Urinary bladder (tissue), 3 donors: ENCODE measurements at regions not wholly inside any gene's neighbourhood (a gene's known extent, or its start where the extent isn't known, plus 50 kb on each side); places are given as distances from the start of the nearest gene placed in this dataset.

ENCODE experiments used
- DNase-seq: peaks from one replicate; pipeline ENCODE4 v3.0.0-alpha.2; 2015; ENCODE audit errors: extremely low spot score
- H3K27ac ChIP-seq: one replicate; pipeline ENCODE4 v1.5.1; 2013; ENCODE audit warnings: low read depth, mild to moderate bottlenecking, moderate library complexity
- H3K36me3 ChIP-seq: one replicate; pipeline ENCODE4 v1.6.1; 2013; ENCODE audit warnings: mild to moderate bottlenecking, moderate library complexity; ENCODE audit not compliant: insufficient read depth
- H3K4me1 ChIP-seq: one replicate; pipeline ENCODE4 v1.6.1; 2013; ENCODE audit warnings: mild to moderate bottlenecking, moderate library complexity; ENCODE audit not compliant: insufficient read depth
- H3K4me3 ChIP-seq: one replicate; pipeline ENCODE4 v1.5.1; 2013; ENCODE audit warnings: low read depth, low read length
- WGBS: extraction: QIAGEN DNeasy Blood & Tissue Kit; methylation state at CpG from one replicate; pipeline ENCODE4 v1.1.7; 2013; 5-methylcytosine and 5-hydroxymethylcytosine counted together
- donor health status: healthy with polysubstance abuse.
- donor health status: healthy.

DNA sequence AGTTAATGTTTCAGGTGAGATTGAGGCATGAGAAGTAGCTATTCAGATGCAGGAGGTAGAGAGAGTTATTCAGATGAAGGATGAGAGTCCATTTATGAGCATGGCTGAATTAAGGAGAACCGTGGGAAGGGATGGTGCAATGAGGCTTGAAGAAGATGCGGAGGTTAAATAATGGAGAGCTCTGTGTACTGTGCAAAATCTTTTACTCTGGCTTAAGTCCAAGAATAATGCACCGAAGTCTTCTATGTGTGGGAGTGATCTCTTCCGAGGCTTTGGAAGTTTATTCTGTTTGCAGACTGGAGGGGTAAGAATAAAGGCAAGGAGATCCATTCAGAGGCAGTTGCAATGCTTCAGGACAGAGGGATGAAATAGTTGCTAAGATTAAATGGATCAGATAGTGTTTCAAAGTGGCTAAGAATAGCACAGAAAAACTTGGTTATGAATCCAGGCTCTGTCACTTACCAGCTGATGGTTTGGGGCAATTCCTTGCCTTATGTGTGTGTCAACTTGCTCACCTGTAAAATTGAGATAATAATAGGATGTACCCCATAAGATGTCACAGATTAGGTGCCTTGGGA, 467.1 kb downstream of the HDGFL1 start:
- H3K36me3 ChIP-seq, result no peaks in the 10 kb centered on the region
- H3K4me1 ChIP-seq, result no peaks in the 10 kb centered on the region
- DNase-seq, result no peak
- H3K27ac ChIP-seq, result no peak overlapping the region
- no peak overlapping the region for H3K4me3 ChIP-seq
- 50% methylated on average over 4 of the region's 4 CpGs for WGBS

GRCh38 chr6:23040899-23041298, 471.5 kb downstream of the HDGFL1 start:
- Histone ChIP-seq H3K27ac (no peak overlapping the region), H3K4me1 (no peaks in the 10 kb centered on the region), H3K4me3 (no peak overlapping the region), H3K36me3 (no peaks in the 10 kb centered on the region)
- no peak for DNase-seq
- 87% methylated on average over 1 of the region's 1 CpG for WGBS

- no peaks in the 10 kb centered on the region for H3K36me3 ChIP-seq
- H3K27ac ChIP-seq, result no peak overlapping the region
- DNase-seq, result no peak
- no peaks in the 10 kb centered on the region for H3K4me1 ChIP-seq
- no peak overlapping the region for H3K4me3 ChIP-seq
Observed at GRCh38 chr6:23045280-23045679, 475.9 kb downstream of the HDGFL1 start.

- WGBS, result 90% methylated on average over 4 of the region's 4 CpGs
- Histone ChIP-seq H3K4me1 (no peaks in the 10 kb centered on the region), H3K4me3 (no peak overlapping the region), H3K36me3 (no peaks in the 10 kb centered on the region), H3K27ac (no peak overlapping the region)
- DNase-seq, result no peak
Observed at GRCh38 chr6:23055523-23055922, 486.2 kb downstream of the HDGFL1 start.

GRCh38 chr6:23073821-23074220, 504.5 kb downstream of the HDGFL1 start:
- 68% methylated on average over 2 of the region's 2 CpGs for WGBS
- Histone ChIP-seq H3K4me1 (no peaks in the 10 kb centered on the region), H3K4me3 (no peak overlapping the region), H3K36me3 (no peaks in the 10 kb centered on the region), H3K27ac (no peak overlapping the region)
- peak; percentile 64 for DNase-seq

DNA sequence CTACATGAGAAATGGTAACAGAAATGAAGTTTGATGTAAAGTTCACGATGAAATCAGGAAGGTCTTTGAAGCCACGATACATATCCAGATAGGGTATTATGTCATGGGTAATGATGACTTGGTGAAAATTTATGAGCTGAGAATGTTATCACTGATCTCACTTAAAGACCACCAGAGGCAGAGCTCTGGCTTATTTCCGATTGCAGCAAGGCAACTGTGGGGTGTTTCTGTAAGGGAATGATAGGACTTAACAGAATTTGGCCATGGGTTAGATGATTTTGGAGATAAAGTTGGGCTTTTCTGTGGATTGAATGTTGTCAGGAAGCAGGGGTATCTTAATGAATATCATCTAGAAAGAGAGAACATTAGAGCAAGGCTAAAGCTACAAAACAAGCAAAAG, 508.4 kb downstream of the HDGFL1 start:
- no peaks in the 10 kb centered on the region for H3K36me3 ChIP-seq
- no peak overlapping the region for H3K4me3 ChIP-seq
- no peaks in the 10 kb centered on the region for H3K4me1 ChIP-seq
- DNase-seq, result no peak
- H3K27ac ChIP-seq, result no peak overlapping the region
- 66% methylated on average over 3 of the region's 3 CpGs for WGBS

DNA sequence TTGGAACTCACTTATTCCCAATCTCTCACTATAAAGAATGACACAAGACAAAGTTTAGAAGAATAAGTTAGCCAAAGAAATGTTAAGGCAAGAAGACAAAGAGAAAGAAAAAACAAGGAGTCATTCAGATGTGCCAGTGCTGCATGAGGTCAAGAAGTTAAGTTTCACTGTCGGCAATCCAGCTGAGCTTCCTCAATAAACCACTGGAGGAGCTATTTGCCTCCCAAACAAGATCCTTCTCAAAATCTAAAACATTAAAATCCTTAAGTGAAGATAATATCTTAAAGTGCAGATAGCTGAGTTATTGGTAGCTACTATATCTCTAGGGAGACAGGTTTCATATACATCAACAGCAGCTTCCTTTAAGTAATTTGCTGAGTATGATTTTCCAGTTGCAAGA, 512.3 kb downstream of the HDGFL1 start:
- no peak for DNase-seq
- Histone ChIP-seq H3K27ac (no peak overlapping the region), H3K4me1 (no peaks in the 10 kb centered on the region), H3K36me3 (no peaks in the 10 kb centered on the region), H3K4me3 (no peak overlapping the region)
- WGBS, result 78% methylated on average over 1 of the region's 1 CpG

- no peak for DNase-seq
- no peaks in the 10 kb centered on the region for H3K36me3 ChIP-seq
- WGBS, result 58% methylated on average over 2 of the region's 2 CpGs
- peaks cover 1% of the 10 kb centered on the region for H3K4me1 ChIP-seq
- H3K4me3 ChIP-seq, result no peak overlapping the region
- no peak overlapping the region for H3K27ac ChIP-seq
Observed at GRCh38 chr6:23086100-23086499, 516.7 kb downstream of the HDGFL1 start.

GRCh38 chr6:23087471-23087870, 518.1 kb downstream of the HDGFL1 start:
- no peak for DNase-seq
- Histone ChIP-seq H3K27ac (no peak overlapping the region), H3K4me3 (no peak overlapping the region)

DNA sequence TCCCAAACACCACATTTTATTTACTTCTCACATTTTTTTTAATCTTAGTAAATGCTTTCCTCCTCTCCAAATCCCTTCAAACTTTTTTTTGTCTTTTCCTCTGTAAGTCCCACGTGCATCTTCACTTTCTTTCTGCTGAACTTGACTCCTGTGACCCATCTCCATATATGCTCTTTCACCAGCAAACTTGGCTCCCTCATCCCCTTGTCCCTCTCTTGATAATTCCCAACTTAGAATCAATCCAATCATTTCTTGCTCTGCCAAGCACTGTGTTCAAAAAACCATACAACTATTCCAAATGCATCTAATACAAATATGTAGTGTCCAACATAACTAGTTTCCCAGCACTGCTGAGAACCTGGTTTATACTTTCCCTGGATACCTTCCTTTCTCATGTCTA, 519.4 kb downstream of the HDGFL1 start:
- no peak for DNase-seq
- no peak overlapping the region for H3K27ac ChIP-seq
- peaks cover 1% of the 10 kb centered on the region for H3K4me1 ChIP-seq
- WGBS, result 55% methylated on average over 1 of the region's 1 CpG
- no peak overlapping the region for H3K4me3 ChIP-seq
- H3K36me3 ChIP-seq, result no peaks in the 10 kb centered on the region

More at GRCh38 chr6:23087471-23087870, 518.1 kb downstream of the HDGFL1 start:
- Histone ChIP-seq H3K4me1 (peaks cover 1% of the 10 kb centered on the region), H3K36me3 (no peaks in the 10 kb centered on the region)

DNA sequence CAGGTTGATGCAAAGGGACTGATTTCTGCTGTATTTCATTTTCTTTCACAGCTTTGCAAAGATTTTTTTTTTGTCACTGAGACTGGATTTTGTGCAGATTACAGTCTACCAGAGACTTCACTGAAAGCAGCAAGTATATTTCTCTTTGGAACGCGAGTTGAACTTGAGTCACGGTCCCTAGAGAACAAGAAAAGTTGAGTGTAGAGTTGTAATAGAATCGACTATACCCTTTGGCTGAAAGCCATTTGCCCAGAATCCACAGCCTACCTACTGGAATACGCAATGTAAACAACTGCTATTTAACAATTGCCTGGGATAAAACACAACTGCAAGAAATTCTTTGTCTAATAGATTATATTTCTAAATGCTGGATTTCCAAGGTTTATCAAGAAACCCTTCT, 520.6 kb downstream of the HDGFL1 start:
- Histone ChIP-seq H3K36me3 (no peaks in the 10 kb centered on the region), H3K4me3 (no peak overlapping the region), H3K27ac (no peak overlapping the region), H3K4me1 (peaks cover 1% of the 10 kb centered on the region)
- WGBS, result 63% methylated on average over 5 of the region's 5 CpGs
- no peak for DNase-seq

DNA sequence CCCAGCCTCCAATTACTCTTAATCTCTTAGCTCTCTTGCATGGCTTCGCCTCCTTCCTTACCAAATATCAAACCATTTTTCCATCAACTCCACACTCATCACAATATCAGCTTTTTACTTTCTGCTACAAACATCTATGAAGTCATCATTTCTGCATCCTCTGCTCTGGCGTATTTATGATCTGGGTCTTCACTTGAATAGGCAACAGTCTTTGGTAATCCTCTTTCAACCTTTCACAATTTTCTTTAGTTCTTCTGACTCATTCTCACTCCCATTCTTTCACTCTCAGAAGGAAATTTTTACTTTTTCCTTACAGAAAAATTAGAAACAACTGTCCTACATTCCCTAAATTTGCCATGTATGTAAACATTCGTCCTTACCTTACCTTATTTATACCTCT, 522.4 kb downstream of the HDGFL1 start:
- Histone ChIP-seq H3K36me3 (no peaks in the 10 kb centered on the region), H3K27ac (no peak overlapping the region), H3K4me3 (no peak overlapping the region), H3K4me1 (peaks cover 1% of the 10 kb centered on the region)
- 65% methylated on average over 3 of the region's 3 CpGs for WGBS
- no peak for DNase-seq

DNA sequence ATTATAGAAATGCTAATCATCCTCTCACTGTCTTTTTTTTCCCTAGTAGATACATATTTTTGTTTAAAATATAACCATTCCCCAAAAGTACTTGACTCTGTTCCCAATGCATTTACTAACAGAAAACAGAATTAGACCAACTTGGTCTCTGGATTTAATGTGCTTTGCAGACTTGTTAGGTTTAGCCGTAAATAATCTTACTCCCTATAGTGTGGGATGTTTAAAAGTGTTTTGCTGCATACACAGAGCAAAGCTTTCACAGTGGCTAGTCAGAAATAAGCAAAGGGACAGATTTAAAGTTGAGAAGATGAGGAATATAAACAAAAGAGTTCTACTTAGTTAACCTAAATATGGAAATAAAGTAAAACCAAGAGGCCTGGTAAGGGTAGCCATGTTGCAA, 527.5 kb downstream of the HDGFL1 start:
- no peaks in the 10 kb centered on the region for H3K36me3 ChIP-seq
- H3K4me3 ChIP-seq, result no peak overlapping the region
- no peak for DNase-seq
- no peak overlapping the region for H3K27ac ChIP-seq
- 81% methylated on average over 1 of the region's 1 CpG for WGBS
- no peaks in the 10 kb centered on the region for H3K4me1 ChIP-seq

DNA sequence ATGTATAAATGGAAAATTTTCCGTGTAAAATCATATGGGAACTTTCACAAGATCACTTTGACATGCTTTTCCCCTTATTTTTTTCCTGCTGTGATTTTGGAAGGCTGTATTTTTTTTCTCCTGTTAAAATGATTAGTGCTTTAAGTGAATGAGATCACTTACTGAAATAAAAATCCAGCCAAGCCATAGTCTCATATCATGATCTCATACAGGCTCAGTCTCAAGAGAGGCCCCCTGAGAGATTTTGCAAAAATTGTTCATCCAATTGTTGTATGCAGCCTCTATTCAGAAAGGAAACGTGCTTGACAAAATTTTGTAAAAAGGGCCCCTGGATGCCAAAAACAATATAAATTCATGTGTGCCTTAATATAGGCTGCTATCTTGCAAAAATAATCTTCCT, 528.2 kb downstream of the HDGFL1 start:
- no peak overlapping the region for H3K27ac ChIP-seq
- no peaks in the 10 kb centered on the region for H3K4me1 ChIP-seq
- 55% methylated on average over 2 of the region's 2 CpGs for WGBS
- peak; percentile 28 for DNase-seq
- no peaks in the 10 kb centered on the region for H3K36me3 ChIP-seq
- H3K4me3 ChIP-seq, result no peak overlapping the region

DNA sequence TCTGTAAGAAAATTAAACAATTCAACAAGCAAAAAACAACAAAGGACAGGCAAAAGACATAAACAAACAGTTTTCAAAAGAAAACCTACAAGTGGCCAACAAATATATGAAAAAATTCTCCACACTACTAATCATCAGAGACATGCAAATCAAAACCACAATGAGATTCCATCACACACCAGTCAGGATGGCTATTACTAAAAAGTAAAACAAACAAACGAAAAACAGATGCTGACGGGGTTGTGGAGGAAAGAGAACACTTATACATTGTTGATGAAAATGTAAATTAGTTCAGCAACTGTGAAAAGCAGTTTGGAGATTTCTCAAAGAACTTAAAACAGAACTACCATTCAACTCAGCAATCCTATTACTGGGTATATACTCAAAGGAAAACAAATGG, 537.6 kb downstream of the HDGFL1 start:
- Histone ChIP-seq H3K4me1 (no peaks in the 10 kb centered on the region), H3K4me3 (no peak overlapping the region), H3K27ac (no peak overlapping the region), H3K36me3 (no peaks in the 10 kb centered on the region)
- no peak for DNase-seq
- 86% methylated on average over 2 of the region's 2 CpGs for WGBS
